ENCODE measurements at regions not wholly inside any gene's neighbourhood (a gene's known extent, or its start where the extent isn't known, plus 50 kb on each side); places are given as distances from the start of the nearest gene placed in this dataset.

DNA sequence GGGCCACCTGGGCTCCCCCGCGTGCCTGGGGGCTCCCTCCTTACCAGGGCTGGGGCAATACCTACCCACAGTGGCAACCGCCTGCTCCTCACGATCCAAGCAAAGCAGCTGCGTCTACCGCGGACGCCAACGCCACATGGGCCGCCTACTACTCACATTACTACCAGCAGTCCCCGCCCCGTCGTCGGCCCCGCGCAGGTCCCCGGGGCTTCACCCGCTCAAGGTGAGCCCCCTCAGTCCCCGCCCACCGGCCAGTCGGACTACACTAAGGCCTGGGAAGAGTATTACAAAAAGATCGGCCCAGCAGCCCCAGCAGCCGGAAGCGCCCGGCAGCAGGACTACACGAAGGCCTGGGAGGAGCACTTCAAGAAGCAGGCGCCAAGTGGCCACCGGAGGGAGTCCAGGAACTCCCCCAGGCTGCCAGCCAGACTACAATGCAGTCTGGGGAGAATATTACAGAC, 106.0 kb upstream of the MTAP start:
- Histone ChIP-seq H3K36me3 (no peaks in the 10 kb centered on the region), H3K27me3 (replicated peaks; ENCODE audit: insufficient read depth) (no peaks in the 10 kb centered on the region), H3K4me3 (no peak overlapping the region), H3K27ac (no peak overlapping the region), H3K9me3 (no peaks in the 10 kb centered on the region), H3K4me1 (ENCODE audit: control insufficient read depth in 1 of 2, low read depth in 2 of 2) (no peaks in the 10 kb centered on the region)
- no peak for ATAC-seq (ENCODE audit: insufficient number of reproducible peaks, low FRiP score, low read depth)
- TF ChIP-seq, protein P1, sequence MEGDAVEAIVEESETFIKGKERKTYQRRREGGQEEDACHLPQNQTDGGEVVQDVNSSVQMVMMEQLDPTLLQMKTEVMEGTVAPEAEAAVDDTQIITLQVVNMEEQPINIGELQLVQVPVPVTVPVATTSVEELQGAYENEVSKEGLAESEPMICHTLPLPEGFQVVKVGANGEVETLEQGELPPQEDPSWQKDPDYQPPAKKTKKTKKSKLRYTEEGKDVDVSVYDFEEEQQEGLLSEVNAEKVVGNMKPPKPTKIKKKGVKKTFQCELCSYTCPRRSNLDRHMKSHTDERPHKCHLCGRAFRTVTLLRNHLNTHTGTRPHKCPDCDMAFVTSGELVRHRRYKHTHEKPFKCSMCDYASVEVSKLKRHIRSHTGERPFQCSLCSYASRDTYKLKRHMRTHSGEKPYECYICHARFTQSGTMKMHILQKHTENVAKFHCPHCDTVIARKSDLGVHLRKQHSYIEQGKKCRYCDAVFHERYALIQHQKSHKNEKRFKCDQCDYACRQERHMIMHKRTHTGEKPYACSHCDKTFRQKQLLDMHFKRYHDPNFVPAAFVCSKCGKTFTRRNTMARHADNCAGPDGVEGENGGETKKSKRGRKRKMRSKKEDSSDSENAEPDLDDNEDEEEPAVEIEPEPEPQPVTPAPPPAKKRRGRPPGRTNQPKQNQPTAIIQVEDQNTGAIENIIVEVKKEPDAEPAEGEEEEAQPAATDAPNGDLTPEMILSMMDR (IDR thresholded peaks at IDR 0.05), result no peak
- no peak for DNase-seq (ENCODE audit: low spot score)

DNA sequence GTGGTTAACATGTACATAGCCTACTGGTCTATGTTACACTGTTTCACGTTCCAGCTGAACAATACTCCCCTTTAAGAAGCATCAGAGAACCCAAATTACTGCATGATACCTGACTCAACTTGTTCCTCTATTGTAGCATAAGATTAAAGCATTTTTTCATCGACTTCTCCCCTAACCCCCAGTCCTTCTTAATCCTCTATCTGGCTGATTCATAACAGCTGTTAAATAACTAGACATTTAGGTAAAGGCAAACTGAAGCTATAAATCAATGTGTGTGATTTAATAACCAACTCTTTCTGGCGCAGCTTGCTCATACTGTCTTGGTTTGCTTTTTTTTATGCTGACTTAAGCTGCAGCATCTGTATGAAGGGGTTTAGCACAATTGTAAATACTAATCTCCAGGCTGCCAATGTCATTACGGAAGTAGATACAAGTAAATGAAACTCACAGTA, 94.2 kb upstream of the MTAP start:
- ATAC-seq (ENCODE audit: insufficient number of reproducible peaks, low FRiP score, low read depth) (no peak), DNase-seq (ENCODE audit: low spot score) (no peak)
- no peaks in the 10 kb centered on the region for H3K9me3 ChIP-seq
- no peak overlapping the region for H3K27ac ChIP-seq
- no peaks in the 10 kb centered on the region for H3K36me3 ChIP-seq
- TF ChIP-seq, protein P1 (IDR thresholded peaks at IDR 0.05), result no peak
- no peaks in the 10 kb centered on the region for H3K4me1 ChIP-seq (ENCODE audit: control insufficient read depth in 1 of 2, low read depth in 2 of 2)
- no peak overlapping the region for H3K4me3 ChIP-seq
- no peaks in the 10 kb centered on the region for H3K27me3 ChIP-seq (replicated peaks; ENCODE audit: insufficient read depth)

DNA sequence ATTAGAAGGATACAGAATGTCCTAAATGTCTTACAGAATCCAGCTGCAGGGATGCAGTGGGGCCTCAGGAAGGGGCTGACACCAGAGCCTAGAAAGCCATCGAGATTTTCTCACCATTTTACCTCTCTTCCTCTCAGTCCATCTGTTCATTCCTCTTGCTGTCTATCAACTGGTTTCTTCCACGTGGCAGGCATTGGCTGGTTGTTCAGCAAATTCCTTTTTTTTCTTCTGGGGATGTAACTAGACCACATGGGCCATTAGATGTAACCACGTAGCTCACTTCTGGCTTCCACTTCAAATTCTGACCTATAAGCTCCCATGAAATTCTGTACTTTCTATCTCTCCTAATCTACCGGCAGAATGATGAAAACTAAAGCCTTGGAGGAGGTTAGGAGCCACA, 93.6 kb upstream of the MTAP start:
- Histone ChIP-seq H3K4me3 (no peak overlapping the region), H3K27ac (no peak overlapping the region), H3K9me3 (no peaks in the 10 kb centered on the region), H3K27me3 (replicated peaks; ENCODE audit: insufficient read depth) (no peaks in the 10 kb centered on the region), H3K4me1 (ENCODE audit: control insufficient read depth in 1 of 2, low read depth in 2 of 2) (no peaks in the 10 kb centered on the region), H3K36me3 (no peaks in the 10 kb centered on the region)
- TF ChIP-seq, protein P1 (IDR thresholded peaks at IDR 0.05), result no peak
- no peak for ATAC-seq (ENCODE audit: insufficient number of reproducible peaks, low FRiP score, low read depth)
- DNase-seq (ENCODE audit: low spot score), result no peak

DNA sequence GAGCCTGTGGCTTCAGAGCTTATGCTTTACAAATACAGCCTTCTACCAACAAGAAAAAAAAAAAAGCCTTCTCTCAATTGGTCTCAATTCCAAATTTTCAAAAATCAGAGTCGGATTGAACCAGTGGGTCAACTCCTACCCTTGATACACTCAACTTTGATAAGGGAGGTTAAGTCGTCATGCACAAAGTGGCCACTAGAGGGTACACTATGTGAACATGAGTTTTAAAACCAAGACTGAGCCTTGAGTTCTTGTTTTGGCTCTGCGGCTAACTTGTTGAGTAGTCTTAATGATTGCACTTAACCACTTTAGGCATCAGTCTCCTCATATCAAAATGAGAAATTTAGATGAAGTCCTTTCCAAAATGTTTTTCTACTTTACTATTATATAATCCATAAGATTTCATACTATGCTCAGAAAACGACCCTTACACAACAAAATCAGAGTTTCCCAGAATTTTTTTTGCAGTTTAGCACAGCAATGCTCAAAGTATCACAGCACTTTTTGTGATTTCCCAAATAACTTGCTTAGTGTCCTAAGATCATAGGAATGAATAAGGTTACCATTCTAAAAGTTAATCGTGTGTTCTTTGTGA, 92.9 kb upstream of the MTAP start:
- H3K4me3 ChIP-seq, result no peak overlapping the region
- H3K9me3 ChIP-seq, result no peaks in the 10 kb centered on the region
- H3K36me3 ChIP-seq, result no peaks in the 10 kb centered on the region
- DNase-seq (ENCODE audit: low spot score) (no peak), ATAC-seq (ENCODE audit: insufficient number of reproducible peaks, low FRiP score, low read depth) (peak; percentile 69)
- TF ChIP-seq, protein P1 (IDR thresholded peaks at IDR 0.05), result peak; percentile 67
- no peak overlapping the region for H3K27ac ChIP-seq
- no peaks in the 10 kb centered on the region for H3K27me3 ChIP-seq (replicated peaks; ENCODE audit: insufficient read depth)
- H3K4me1 ChIP-seq (ENCODE audit: control insufficient read depth in 1 of 2, low read depth in 2 of 2), result no peaks in the 10 kb centered on the region

DNA sequence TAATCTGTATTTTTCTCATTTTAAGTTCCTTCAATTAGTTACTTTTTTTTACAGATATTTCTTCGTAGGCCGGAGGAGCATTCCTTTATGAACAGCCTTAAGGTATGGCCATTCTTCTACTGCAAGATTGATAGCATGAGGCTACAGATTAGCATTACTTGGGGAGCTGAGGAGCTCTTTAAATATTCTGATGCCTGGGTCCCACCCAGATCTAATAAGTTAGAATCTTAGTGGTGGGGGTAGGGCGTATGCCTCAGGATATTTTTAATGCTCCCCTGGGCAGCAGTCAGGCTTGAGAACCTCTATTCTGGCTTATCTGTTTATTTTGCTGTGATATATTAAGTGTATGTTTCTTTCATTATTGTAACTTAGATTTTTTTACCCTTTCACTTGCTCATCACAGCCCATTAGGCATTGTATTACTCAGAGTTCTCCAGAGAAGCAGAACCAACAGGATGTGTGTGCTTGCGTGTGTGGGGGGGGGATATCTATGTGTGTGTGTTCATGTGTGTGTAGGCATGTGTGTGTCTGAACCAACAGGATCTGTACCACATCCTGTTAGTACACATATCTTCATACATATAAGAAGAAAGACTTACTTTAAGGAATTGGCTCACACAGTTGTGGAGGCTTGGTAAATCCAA, 91.8 kb upstream of the MTAP start:
- H3K36me3 ChIP-seq, result no peaks in the 10 kb centered on the region
- DNase-seq (ENCODE audit: low spot score) (no peak), ATAC-seq (ENCODE audit: insufficient number of reproducible peaks, low FRiP score, low read depth) (no peak)
- no peaks in the 10 kb centered on the region for H3K9me3 ChIP-seq
- H3K27me3 ChIP-seq (replicated peaks; ENCODE audit: insufficient read depth), result no peaks in the 10 kb centered on the region
- H3K4me3 ChIP-seq, result no peak overlapping the region
- H3K27ac ChIP-seq, result no peak overlapping the region
- no peaks in the 10 kb centered on the region for H3K4me1 ChIP-seq (ENCODE audit: control insufficient read depth in 1 of 2, low read depth in 2 of 2)
- TF ChIP-seq, protein P1 (IDR thresholded peaks at IDR 0.05), result no peak
